GM12864 (cell line): ENCODE measurements at regions not wholly inside any gene's neighbourhood (a gene's known extent, or its start where the extent isn't known, plus 50 kb on each side); places are given as distances from the start of the nearest gene placed in this dataset.

Experiments
- DNase-seq: peaks from one replicate; pipeline ENCODE4 v3.0.0-alpha.2; 2011; ENCODE audit warnings: low read depth
- H3K4me3 ChIP-seq: 2 replicates; pipeline ENCODE4 v1.5.1; 2011; ENCODE audit warnings: mild to moderate bottlenecking, low read depth, low read length, control low read depth
- TF ChIP-seq, protein P1 (sequence below): IDR thresholded peaks from 2 replicates; pipeline ENCODE4 v1.5.1; 2011; ENCODE audit warnings: low read depth, mild to moderate bottlenecking, moderate library complexity, low read length, control low read depth, inconsistent platforms; ENCODE audit errors: missing control alignments

DNA sequence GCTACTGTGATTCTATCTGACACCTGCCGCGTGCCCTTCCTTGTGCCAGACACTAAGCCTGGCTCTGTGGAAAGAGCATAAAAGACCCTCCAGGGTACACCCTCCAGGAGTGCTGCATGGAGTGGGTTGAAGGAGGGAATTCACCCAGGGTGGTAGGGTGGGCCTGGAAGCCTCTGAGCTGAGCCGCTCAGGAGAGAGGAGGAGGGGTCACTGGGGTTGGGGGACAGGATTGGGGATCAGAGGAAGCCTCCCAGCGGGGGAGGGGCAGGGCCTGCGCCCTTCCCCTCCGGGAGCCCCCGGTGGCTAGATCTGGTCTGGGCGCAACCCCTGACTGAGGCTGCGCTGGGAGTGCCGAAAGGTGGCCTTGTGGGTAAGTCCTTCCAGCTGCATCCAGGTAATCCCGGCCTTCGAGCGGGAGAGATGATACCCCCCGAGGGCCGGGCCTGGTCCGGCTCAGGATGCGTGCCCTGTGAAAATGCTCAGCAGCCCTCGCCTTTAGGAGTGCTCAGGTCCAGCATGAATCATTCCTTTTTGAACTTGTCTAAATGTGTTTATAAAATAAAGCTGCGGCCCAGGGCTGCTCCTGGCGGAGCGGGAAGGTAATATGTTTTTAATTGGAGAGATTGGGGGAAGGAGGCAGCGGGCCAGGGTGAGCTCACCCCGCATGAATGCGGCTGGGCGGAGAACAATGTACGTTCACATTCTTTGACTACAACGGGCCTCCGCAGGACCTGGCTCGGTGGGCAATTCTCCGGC lies 118.1 kb upstream of the SMIM23 start:
- DNase-seq = no peak
- TF ChIP-seq, protein P1, sequence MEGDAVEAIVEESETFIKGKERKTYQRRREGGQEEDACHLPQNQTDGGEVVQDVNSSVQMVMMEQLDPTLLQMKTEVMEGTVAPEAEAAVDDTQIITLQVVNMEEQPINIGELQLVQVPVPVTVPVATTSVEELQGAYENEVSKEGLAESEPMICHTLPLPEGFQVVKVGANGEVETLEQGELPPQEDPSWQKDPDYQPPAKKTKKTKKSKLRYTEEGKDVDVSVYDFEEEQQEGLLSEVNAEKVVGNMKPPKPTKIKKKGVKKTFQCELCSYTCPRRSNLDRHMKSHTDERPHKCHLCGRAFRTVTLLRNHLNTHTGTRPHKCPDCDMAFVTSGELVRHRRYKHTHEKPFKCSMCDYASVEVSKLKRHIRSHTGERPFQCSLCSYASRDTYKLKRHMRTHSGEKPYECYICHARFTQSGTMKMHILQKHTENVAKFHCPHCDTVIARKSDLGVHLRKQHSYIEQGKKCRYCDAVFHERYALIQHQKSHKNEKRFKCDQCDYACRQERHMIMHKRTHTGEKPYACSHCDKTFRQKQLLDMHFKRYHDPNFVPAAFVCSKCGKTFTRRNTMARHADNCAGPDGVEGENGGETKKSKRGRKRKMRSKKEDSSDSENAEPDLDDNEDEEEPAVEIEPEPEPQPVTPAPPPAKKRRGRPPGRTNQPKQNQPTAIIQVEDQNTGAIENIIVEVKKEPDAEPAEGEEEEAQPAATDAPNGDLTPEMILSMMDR = no peak
- no peak overlapping the region for H3K4me3 ChIP-seq

DNA sequence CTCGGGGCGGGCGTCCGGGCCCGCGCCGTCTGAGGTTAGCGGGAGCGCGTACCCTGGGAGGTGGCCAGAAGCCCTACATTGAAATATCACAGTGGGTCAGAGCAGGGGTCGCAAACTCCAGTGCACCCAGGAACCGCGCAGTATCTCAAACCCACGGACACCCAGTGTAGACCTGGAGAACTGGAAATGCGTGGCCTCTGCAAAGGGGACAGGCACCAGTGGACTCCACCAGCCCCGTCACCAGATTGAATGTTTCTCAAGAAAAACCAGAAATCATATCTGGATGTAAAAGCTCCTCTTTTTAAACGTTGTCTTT lies 117.6 kb upstream of the SMIM23 start:
- DNase-seq = no peak
- H3K4me3 ChIP-seq = no peak overlapping the region
- TF ChIP-seq, protein P1 = no peak

- TF ChIP-seq, protein P1 = no peak
- DNase-seq = no peak
Observed at GRCh38 chr5:171669571-171669970, 116.0 kb upstream of the SMIM23 start.

DNA sequence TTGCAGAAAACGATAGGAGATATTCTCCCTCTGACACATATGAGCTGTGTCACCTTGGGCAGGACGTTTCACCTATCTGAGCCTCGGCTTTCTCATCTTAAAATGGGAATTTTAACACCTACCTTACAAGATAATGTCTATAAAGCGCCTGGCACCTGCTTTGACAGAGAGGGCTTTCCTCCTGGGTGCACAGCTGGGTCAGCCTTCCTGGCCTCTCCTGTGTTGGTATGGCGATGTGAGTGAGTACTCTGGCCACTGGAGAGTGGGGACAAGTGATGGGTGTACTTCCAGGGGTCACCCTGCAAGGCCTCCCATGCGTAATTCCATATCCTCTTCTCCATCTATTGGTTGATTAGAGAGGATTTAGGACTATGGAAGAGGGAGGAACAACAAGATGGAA lies 113.1 kb upstream of the SMIM23 start:
- TF ChIP-seq, protein P1 = no peak

More at GRCh38 chr5:171669571-171669970, 116.0 kb upstream of the SMIM23 start:
- H3K4me3 ChIP-seq = no peak overlapping the region

DNA sequence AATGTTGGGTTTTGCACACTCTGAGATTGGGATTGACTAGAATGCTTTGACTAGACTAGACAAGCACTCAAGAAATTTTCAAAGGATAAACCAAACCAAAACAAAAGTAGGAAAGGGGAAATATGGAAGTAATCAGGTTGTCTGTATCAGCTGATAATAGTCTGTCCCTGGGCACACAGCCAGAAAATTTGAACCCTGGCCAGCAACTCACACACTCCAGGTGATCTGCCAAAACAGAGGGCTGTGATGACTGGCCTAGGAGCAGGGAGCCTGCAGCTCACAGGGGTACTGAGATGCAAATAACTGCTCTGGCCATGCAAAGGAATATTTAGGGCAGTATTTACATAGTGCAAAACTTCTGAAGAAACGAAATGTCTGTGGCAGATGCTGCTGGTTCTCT lies 112.3 kb upstream of the SMIM23 start:
- no peak for DNase-seq
- no peak overlapping the region for H3K4me3 ChIP-seq
- TF ChIP-seq, protein P1 = no peak

More for the DNA sequence above, 113.1 kb upstream of the SMIM23 start:
- no peak for DNase-seq
- no peak overlapping the region for H3K4me3 ChIP-seq

DNA sequence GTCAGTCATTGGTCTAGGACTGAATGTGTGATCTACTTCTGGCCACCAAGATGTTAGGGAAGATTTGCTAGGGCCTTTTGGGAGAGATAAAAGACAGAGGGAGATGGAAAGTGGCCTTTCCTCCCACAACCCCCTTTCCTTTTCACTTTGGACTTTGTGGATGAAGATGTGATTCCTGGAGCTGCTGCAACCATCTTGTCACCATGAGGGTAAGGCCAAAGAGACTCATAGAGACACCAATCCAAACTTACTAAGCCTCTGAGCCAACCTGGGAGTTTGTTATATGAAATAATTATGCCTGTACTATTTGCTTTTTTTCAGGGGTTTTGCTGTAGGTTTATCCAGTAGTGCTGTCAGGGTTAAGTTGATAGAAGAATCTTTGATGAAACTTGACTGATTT lies 111.8 kb upstream of the SMIM23 start:
- no peak overlapping the region for H3K4me3 ChIP-seq
- no peak for DNase-seq
- TF ChIP-seq, protein P1 = no peak

DNA sequence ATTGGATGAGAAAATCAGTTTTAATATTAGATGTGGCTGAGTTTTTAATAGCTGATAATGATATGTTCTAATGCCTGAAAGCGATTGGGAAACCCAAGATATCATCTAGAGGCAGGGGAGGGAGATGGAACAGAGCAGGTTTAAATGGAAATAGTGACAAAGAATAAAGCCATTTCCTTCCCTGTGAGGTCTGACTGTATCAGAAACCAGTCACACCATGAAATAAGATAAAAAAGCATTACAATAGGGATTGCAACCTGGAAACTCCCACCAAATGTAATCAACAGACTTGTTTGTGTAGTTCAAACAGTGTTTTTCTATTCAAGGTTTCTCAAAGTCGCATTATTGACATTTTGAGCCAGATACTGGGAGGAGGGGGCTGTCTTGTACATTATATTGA lies 110.1 kb upstream of the SMIM23 start:
- DNase-seq = no peak
- TF ChIP-seq, protein P1 = no peak
- no peak overlapping the region for H3K4me3 ChIP-seq
